ENCODE measurements at regions not wholly inside any gene's neighbourhood (a gene's known extent, or its start where the extent isn't known, plus 50 kb on each side); places are given as distances from the start of the nearest gene placed in this dataset.

GRCh38 chr18:66727991-66728390, 124.1 kb upstream of the CDH19 start:
- H3K9me2 ChIP-seq (ENCODE audit: insufficient read depth) = no peaks in the 10 kb centered on the region
- RAD21 ChIA-PET (ENCODE audit: low non-redundant PET in 1 of 2, low total read pairs in 2 of 2, uncharacterized antibody in 2 of 2, unreplicated experiment in 2 of 2) = no interaction called here
- DNase-seq (ENCODE audit: low read depth, low spot score) = no peak
- H3K79me2 ChIP-seq (ENCODE audit: insufficient read depth, low read length) = no peaks in the 10 kb centered on the region
- H3K36me3 ChIP-seq (ENCODE audit: control insufficient read depth in 1 of 2, insufficient read depth in 2 of 2, low read length in 2 of 2) = no peaks in the 10 kb centered on the region
- intact Hi-C loops (cut with micrococcal nuclease) = no loop called here
- H3K4me3 ChIP-seq (replicated peaks in 1 of 2; ENCODE audit: low read depth in 1 of 2, low read length in 2 of 2) = no peak overlapping the region
- H3K9me3 ChIP-seq (ENCODE audit: control insufficient read depth in 1 of 2, insufficient read depth in 1 of 2, low read depth in 1 of 2, low read length in 2 of 2) = peaks cover 7 to 29% of the 10 kb centered on the region in 2 experiments; a peak in 3 of 4 replicates
- TF ChIP-seq POLR2AphosphoS5 (IDR thresholded peaks at IDR 0.05; ENCODE audit: low read depth, low read length) = no peak
- TF ChIP-seq CEBPB (IDR thresholded peaks at IDR 0.05; ENCODE audit: low read depth) = no peak
- no peak for TF ChIP-seq ZNF274 (IDR thresholded peaks at IDR 0.05; ENCODE audit: low read depth, low read length)
- TF ChIP-seq REST (IDR thresholded peaks at IDR 0.05; ENCODE audit: low read depth) = no peak
- no peak for TF ChIP-seq FOSL1 (IDR thresholded peaks at IDR 0.05; ENCODE audit: low read depth)
- no peak for TF ChIP-seq EZH2phosphoT487 (IDR thresholded peaks at IDR 0.05; ENCODE audit: borderline replicate concordance)
- TF ChIP-seq MAX (IDR thresholded peaks at IDR 0.05) = no peak
- no TSS peak for BruUV-seq (replicated peaks)
- POLR2A ChIA-PET = no interaction called here
- no peak for ATAC-seq
- H3K9ac ChIP-seq (ENCODE audit: low read length) = no peak overlapping the region
- no peak overlapping the region for H3K4me2 ChIP-seq (ENCODE audit: low read length)
- no peaks in the 10 kb centered on the region; the same call in 1 of the 2 replicates for H4K20me1 ChIP-seq (ENCODE audit: insufficient read depth)
- H3K27me3 ChIP-seq (ENCODE audit: insufficient read depth, low read length) = no peaks in the 10 kb centered on the region
- CTCF ChIA-PET = no interaction called here
- no peak overlapping the region for H2AFZ ChIP-seq (ENCODE audit: low read depth, low read length, poor library complexity, severe bottlenecking)
- H3K4me1 ChIP-seq (ENCODE audit: control insufficient read depth in 1 of 2, insufficient read depth in 2 of 2, low read length in 2 of 2) = no peaks in the 10 kb centered on the region
- H3K27ac ChIP-seq (ENCODE audit: low read depth, low read length) = no peak overlapping the region

All from HCT116 (cell line).